Tibial nerve (tissue), 3 donors: ENCODE measurements at regions not wholly inside any gene's neighbourhood (a gene's known extent, or its start where the extent isn't known, plus 50 kb on each side); places are given as distances from the start of the nearest gene placed in this dataset.

ENCODE experiments used
- POLR2A ChIP-seq, 2 donors: fragments of 450-650 bp; IDR thresholded peaks; one replicate each; pipeline ENCODE4 v1.6.1; 2017; ENCODE audit warnings: antibody characterized with exemption in 2 of 2, mild to moderate bottlenecking in 2 of 2, moderate library complexity in 2 of 2
- TF ChIP-seq, protein P1 (sequence below), 5 experiments: fragments of 200-600 bp in 3 of 5; fragments of 450-650 bp in 2 of 5; sonication (generic) in 3 of 5; IDR thresholded peaks; one replicate each; pipeline ENCODE4 v1.5.1; 2016 to 2019; ENCODE audit warnings: antibody characterized with exemption in 5 of 5, mild to moderate bottlenecking in 3 of 5, moderate library complexity in 2 of 5

DNA sequence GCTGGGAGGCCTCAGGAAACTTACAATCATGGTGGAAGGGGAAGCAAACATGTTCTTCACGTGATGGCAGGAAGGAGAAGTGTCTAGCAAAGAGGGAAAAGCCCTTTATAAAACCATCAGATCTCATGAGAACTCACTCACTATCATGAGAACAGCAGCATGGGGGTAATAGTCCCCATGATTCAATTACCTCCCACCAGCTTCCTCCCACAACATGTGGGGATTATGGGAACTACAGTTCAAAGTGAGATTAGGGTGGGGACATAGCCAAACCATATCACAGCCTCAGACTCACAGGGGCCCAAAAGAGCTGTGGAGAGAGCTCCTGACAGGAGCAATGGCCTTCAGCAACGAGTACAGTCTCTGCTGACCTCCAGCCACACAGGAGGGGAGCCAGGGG lies 151.4 kb downstream of the GXYLT1 start:
- TF ChIP-seq, protein P1, sequence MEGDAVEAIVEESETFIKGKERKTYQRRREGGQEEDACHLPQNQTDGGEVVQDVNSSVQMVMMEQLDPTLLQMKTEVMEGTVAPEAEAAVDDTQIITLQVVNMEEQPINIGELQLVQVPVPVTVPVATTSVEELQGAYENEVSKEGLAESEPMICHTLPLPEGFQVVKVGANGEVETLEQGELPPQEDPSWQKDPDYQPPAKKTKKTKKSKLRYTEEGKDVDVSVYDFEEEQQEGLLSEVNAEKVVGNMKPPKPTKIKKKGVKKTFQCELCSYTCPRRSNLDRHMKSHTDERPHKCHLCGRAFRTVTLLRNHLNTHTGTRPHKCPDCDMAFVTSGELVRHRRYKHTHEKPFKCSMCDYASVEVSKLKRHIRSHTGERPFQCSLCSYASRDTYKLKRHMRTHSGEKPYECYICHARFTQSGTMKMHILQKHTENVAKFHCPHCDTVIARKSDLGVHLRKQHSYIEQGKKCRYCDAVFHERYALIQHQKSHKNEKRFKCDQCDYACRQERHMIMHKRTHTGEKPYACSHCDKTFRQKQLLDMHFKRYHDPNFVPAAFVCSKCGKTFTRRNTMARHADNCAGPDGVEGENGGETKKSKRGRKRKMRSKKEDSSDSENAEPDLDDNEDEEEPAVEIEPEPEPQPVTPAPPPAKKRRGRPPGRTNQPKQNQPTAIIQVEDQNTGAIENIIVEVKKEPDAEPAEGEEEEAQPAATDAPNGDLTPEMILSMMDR (IDR thresholded peaks at IDR 0.05), result no peak
- TF ChIP-seq POLR2A (IDR thresholded peaks at IDR 0.05), result no peak
